Parathyroid adenoma (tissue), 2 donors: ENCODE measurements at regions not wholly inside any gene's neighbourhood (a gene's known extent, or its start where the extent isn't known, plus 50 kb on each side); places are given as distances from the start of the nearest gene placed in this dataset.

ENCODE experiments used
- H2AFZ ChIP-seq: fragments of 300-600 bp; sonication (generic); one replicate; pipeline ENCODE4 v1.7.0; 2017; ENCODE audit warnings: antibody characterized with exemption, mild to moderate bottlenecking
- H3K27ac ChIP-seq: fragments of 300-600 bp; sonication (generic); one replicate; pipeline ENCODE4 v1.7.0; 2017
- H3K27me3 ChIP-seq: fragments of 300-600 bp; sonication (generic); one replicate; pipeline ENCODE4 v1.7.0; 2017; ENCODE audit warnings: low read length; ENCODE audit not compliant: control insufficient read depth, insufficient read depth
- H3K36me3 ChIP-seq: fragments of 300-600 bp; sonication (generic); one replicate; pipeline ENCODE4 v1.7.0; 2017; ENCODE audit warnings: low read length; ENCODE audit not compliant: control insufficient read depth, insufficient read depth
- H3K4me1 ChIP-seq: fragments of 300-600 bp; sonication (generic); one replicate; pipeline ENCODE4 v1.7.0; 2017; ENCODE audit warnings: control low read depth
- H3K4me2 ChIP-seq: fragments of 300-600 bp; sonication (generic); one replicate; pipeline ENCODE4 v1.7.0; 2017; ENCODE audit warnings: low read length
- H3K4me3 ChIP-seq: fragments of 300-600 bp; sonication (generic); one replicate; pipeline ENCODE4 v1.7.0; 2017; ENCODE audit warnings: low read depth, low read length
- H3K79me2 ChIP-seq: fragments of 300-600 bp; sonication (generic); one replicate; pipeline ENCODE4 v1.7.0; 2017; ENCODE audit warnings: control low read depth
- H3K9ac ChIP-seq: fragments of 300-600 bp; sonication (generic); one replicate; pipeline ENCODE4 v1.7.0; 2017; ENCODE audit warnings: mild to moderate bottlenecking
- H3K9me3 ChIP-seq: fragments of 300-600 bp; sonication (generic); one replicate; pipeline ENCODE4 v1.7.0; 2017; ENCODE audit warnings: low read length; ENCODE audit not compliant: control insufficient read depth
- CTCF ChIP-seq: fragments of 300-600 bp; sonication (generic); IDR thresholded peaks from one replicate; pipeline ENCODE4 v1.7.0; 2017; ENCODE audit warnings: antibody characterized with exemption, mild to moderate bottlenecking
- donor health status: primary hyperparathyroidism.

- no peak overlapping the region for H3K4me3 ChIP-seq
- no peaks in the 10 kb centered on the region for H3K36me3 ChIP-seq
- no peaks in the 10 kb centered on the region for H3K4me1 ChIP-seq
- no peak overlapping the region for H3K27ac ChIP-seq
- no peak for TF ChIP-seq CTCF
- H3K9ac ChIP-seq: no peak overlapping the region
- H3K4me2 ChIP-seq: no peak overlapping the region
- H3K9me3 ChIP-seq: no peaks in the 10 kb centered on the region
- H3K27me3 ChIP-seq: no peaks in the 10 kb centered on the region
- no peaks in the 10 kb centered on the region for H3K79me2 ChIP-seq
- no peak overlapping the region for H2AFZ ChIP-seq
Observed at GRCh38 chr4:29319663-29320340, 1400.4 kb upstream of the PCDH7 start.

- H3K9me3 ChIP-seq: no peaks in the 10 kb centered on the region
- H3K36me3 ChIP-seq: no peaks in the 10 kb centered on the region
- H3K27ac ChIP-seq: no peak overlapping the region
- H3K4me1 ChIP-seq: no peaks in the 10 kb centered on the region
- no peaks in the 10 kb centered on the region for H3K27me3 ChIP-seq
- H3K79me2 ChIP-seq: no peaks in the 10 kb centered on the region
- H3K4me3 ChIP-seq: no peak overlapping the region
- peak overlapping the region; percentile 31 for H3K4me2 ChIP-seq
- no peak overlapping the region for H2AFZ ChIP-seq
- H3K9ac ChIP-seq: no peak overlapping the region
- no peak for TF ChIP-seq CTCF
Observed at GRCh38 chr4:29320947-29321620, 1399.1 kb upstream of the PCDH7 start.

- H3K4me2 ChIP-seq: no peak overlapping the region
- no peak overlapping the region for H3K9ac ChIP-seq
- no peak overlapping the region for H2AFZ ChIP-seq
- no peaks in the 10 kb centered on the region for H3K9me3 ChIP-seq
- no peaks in the 10 kb centered on the region for H3K36me3 ChIP-seq
- no peaks in the 10 kb centered on the region for H3K79me2 ChIP-seq
- H3K4me1 ChIP-seq: no peaks in the 10 kb centered on the region
- TF ChIP-seq CTCF: no peak
- no peak overlapping the region for H3K4me3 ChIP-seq
- H3K27ac ChIP-seq: no peak overlapping the region
- no peaks in the 10 kb centered on the region for H3K27me3 ChIP-seq
Observed at GRCh38 chr4:29326004-29326403, 1394.2 kb upstream of the PCDH7 start.

- no peaks in the 10 kb centered on the region for H3K9me3 ChIP-seq
- H3K79me2 ChIP-seq: no peaks in the 10 kb centered on the region
- H3K4me3 ChIP-seq: no peak overlapping the region
- no peak overlapping the region for H2AFZ ChIP-seq
- no peak for TF ChIP-seq CTCF
- no peaks in the 10 kb centered on the region for H3K4me1 ChIP-seq
- H3K4me2 ChIP-seq: no peak overlapping the region
- H3K36me3 ChIP-seq: no peaks in the 10 kb centered on the region
- no peak overlapping the region for H3K9ac ChIP-seq
- no peaks in the 10 kb centered on the region for H3K27me3 ChIP-seq
- no peak overlapping the region for H3K27ac ChIP-seq
Observed at GRCh38 chr4:29326816-29327215, 1393.4 kb upstream of the PCDH7 start.

GRCh38 chr4:29336861-29337260 lies 1383.3 kb upstream of the PCDH7 start:
- no peak overlapping the region for H3K27ac ChIP-seq
- H3K27me3 ChIP-seq: no peaks in the 10 kb centered on the region
- no peak overlapping the region for H3K9ac ChIP-seq
- no peak overlapping the region for H2AFZ ChIP-seq
- no peaks in the 10 kb centered on the region for H3K9me3 ChIP-seq
- no peak overlapping the region for H3K4me3 ChIP-seq
- no peak for TF ChIP-seq CTCF
- H3K36me3 ChIP-seq: no peaks in the 10 kb centered on the region
- H3K4me1 ChIP-seq: no peaks in the 10 kb centered on the region
- H3K79me2 ChIP-seq: no peaks in the 10 kb centered on the region
- no peak overlapping the region for H3K4me2 ChIP-seq
